NCI-H345 treated with DMSO at 0.1 percent for 48 hours (cell line): ENCODE measurements at regions not wholly inside any gene's neighbourhood (a gene's known extent, or its start where the extent isn't known, plus 50 kb on each side); places are given as distances from the start of the nearest gene placed in this dataset.

ENCODE experiments used
- DNase-seq: peaks from one replicate; lab custom pipeline; 2025; ENCODE audit not compliant: unreplicated experiment; lab: John Stamatoyannopoulos, UW

GRCh38 chr5:156109317-156110023 is 217.5 kb upstream of the SGCD start:
- no peak for DNase-seq

- no peak for DNase-seq
These were observed 207.3 kb upstream of the SGCD start for GRCh38 chr5:156119692-156120091.

GRCh38 chr5:156120777-156121176 is 206.2 kb upstream of the SGCD start:
- DNase-seq = no peak

GRCh38 chr5:156121234-156121633 is 205.7 kb upstream of the SGCD start:
- DNase-seq = no peak

GRCh38 chr5:156121882-156122281 is 205.1 kb upstream of the SGCD start:
- DNase-seq = no peak

GRCh38 chr5:156124708-156125107 is 202.3 kb upstream of the SGCD start:
- no peak for DNase-seq

GRCh38 chr5:156125118-156125517 is 201.8 kb upstream of the SGCD start:
- DNase-seq = no peak

GRCh38 chr5:156126716-156127115 is 200.2 kb upstream of the SGCD start:
- DNase-seq = no peak

GRCh38 chr5:156128026-156128425 is 198.9 kb upstream of the SGCD start:
- no peak for DNase-seq

- DNase-seq = no peak
These were observed 192.7 kb upstream of the SGCD start for GRCh38 chr5:156134216-156134615.

- no peak for DNase-seq
These were observed 191.4 kb upstream of the SGCD start for GRCh38 chr5:156135531-156135930.

GRCh38 chr5:156137071-156137869 is 189.7 kb upstream of the SGCD start:
- DNase-seq = no peak

- DNase-seq = no peak
These were observed 184.1 kb upstream of the SGCD start for GRCh38 chr5:156142867-156143266.

- DNase-seq = no peak
These were observed 179.6 kb upstream of the SGCD start for GRCh38 chr5:156147261-156147943.

- no peak for DNase-seq
These were observed 179.0 kb upstream of the SGCD start for GRCh38 chr5:156147944-156148285.

GRCh38 chr5:156148301-156148700 is 178.7 kb upstream of the SGCD start:
- DNase-seq = no peak

- no peak for DNase-seq
These were observed 177.8 kb upstream of the SGCD start for GRCh38 chr5:156149213-156149612.

- no peak for DNase-seq
These were observed 173.4 kb upstream of the SGCD start for GRCh38 chr5:156153602-156154001.

- DNase-seq = no peak
These were observed 172.2 kb upstream of the SGCD start for GRCh38 chr5:156154757-156155156.

GRCh38 chr5:156155598-156155997 is 171.4 kb upstream of the SGCD start:
- DNase-seq = no peak

GRCh38 chr5:156164306-156164705 is 162.7 kb upstream of the SGCD start:
- DNase-seq = no peak

GRCh38 chr5:156169495-156169894 is 157.5 kb upstream of the SGCD start:
- DNase-seq = no peak
